CMK (cell line): ENCODE measurements at regions not wholly inside any gene's neighbourhood (a gene's known extent, or its start where the extent isn't known, plus 50 kb on each side); places are given as distances from the start of the nearest gene placed in this dataset.

Experiments used
- DNase-seq: peaks from one replicate; pipeline ENCODE4 v3.0.0-alpha.2; 2010; ENCODE audit warnings: low read depth

- no peak for DNase-seq
Measured at GRCh38 chr2:146678516-146678915, 1166.3 kb upstream of the ACVR2A start.

- no peak for DNase-seq
Measured at GRCh38 chr2:146677280-146677679, 1167.5 kb upstream of the ACVR2A start.

- no peak for DNase-seq
Measured at GRCh38 chr2:146669735-146670134, 1175.1 kb upstream of the ACVR2A start.

- no peak for DNase-seq
Measured at GRCh38 chr2:146666340-146666739, 1178.5 kb upstream of the ACVR2A start.

GRCh38 chr2:146665800-146666199 lies 1179.0 kb upstream of the ACVR2A start:
- no peak for DNase-seq

GRCh38 chr2:146661473-146662096 lies 1183.2 kb upstream of the ACVR2A start:
- no peak for DNase-seq

GRCh38 chr2:146659976-146660375 lies 1184.9 kb upstream of the ACVR2A start:
- DNase-seq = no peak

GRCh38 chr2:146652311-146652710 lies 1192.5 kb upstream of the ACVR2A start:
- DNase-seq = no peak

GRCh38 chr2:146651361-146651760 lies 1193.5 kb upstream of the ACVR2A start:
- DNase-seq = no peak

- no peak for DNase-seq
Measured at GRCh38 chr2:146642066-146642465, 1202.8 kb upstream of the ACVR2A start.

- no peak for DNase-seq
Measured at GRCh38 chr2:146634230-146635097, 1210.4 kb upstream of the ACVR2A start.

- DNase-seq = no peak
Measured at GRCh38 chr2:146633159-146633558, 1211.7 kb upstream of the ACVR2A start.

- no peak for DNase-seq
Measured at GRCh38 chr2:146632707-146633106, 1212.1 kb upstream of the ACVR2A start.

- no peak for DNase-seq
Measured at GRCh38 chr2:146624430-146625160, 1220.2 kb upstream of the ACVR2A start.

- no peak for DNase-seq
Measured at GRCh38 chr2:146623771-146624170, 1221.1 kb upstream of the ACVR2A start.

GRCh38 chr2:146621656-146622055 lies 1223.2 kb upstream of the ACVR2A start:
- DNase-seq = no peak

GRCh38 chr2:146615778-146616177 lies 1229.1 kb upstream of the ACVR2A start:
- DNase-seq = no peak

- DNase-seq = no peak
Measured at GRCh38 chr2:146608490-146608889, 1236.3 kb upstream of the ACVR2A start.

- DNase-seq = no peak
Measured at GRCh38 chr2:146604521-146604920, 1240.3 kb upstream of the ACVR2A start.

GRCh38 chr2:146602856-146603255 lies 1242.0 kb upstream of the ACVR2A start:
- no peak for DNase-seq

GRCh38 chr2:146602383-146602782 lies 1242.4 kb upstream of the ACVR2A start:
- no peak for DNase-seq

GRCh38 chr2:146598791-146599190 lies 1246.0 kb upstream of the ACVR2A start:
- DNase-seq = no peak

GRCh38 chr2:146597291-146597690 lies 1247.5 kb upstream of the ACVR2A start:
- DNase-seq = no peak
